PFSK-1 (cell line): ENCODE measurements at regions not wholly inside any gene's neighbourhood (a gene's known extent, or its start where the extent isn't known, plus 50 kb on each side); places are given as distances from the start of the nearest gene placed in this dataset.

Source experiments
- POLR2AphosphoS5 ChIP-seq: IDR thresholded peaks from 2 replicates; pipeline ENCODE4 v1.6.1; 2012; ENCODE audit warnings: low read depth, mild to moderate bottlenecking, control low read depth, low read length, moderate library complexity
- SIN3A ChIP-seq: IDR thresholded peaks from 2 replicates; pipeline ENCODE4 v1.6.1; 2012; ENCODE audit warnings: mild to moderate bottlenecking, low read length, moderate library complexity, borderline replicate concordance; ENCODE audit not compliant: insufficient read depth

GRCh38 chr20:53752583-53752970, 158.9 kb upstream of the ZNF217 start:
- TF ChIP-seq POLR2AphosphoS5 (no peak), SIN3A (no peak)
